Skeletal muscle satellite cell (primary cell): ENCODE measurements at regions not wholly inside any gene's neighbourhood (a gene's known extent, or its start where the extent isn't known, plus 50 kb on each side); places are given as distances from the start of the nearest gene placed in this dataset.

Experiments
- H3K27me3 ChIP-seq: 2 replicates; pipeline ENCODE4 v1.7.0; 2013; ENCODE audit warnings: low read length; ENCODE audit not compliant: control insufficient read depth, insufficient read depth
- H3K36me3 ChIP-seq: 2 replicates; pipeline ENCODE4 v1.7.0; 2013; ENCODE audit warnings: mild to moderate bottlenecking, control low read depth, low read length; ENCODE audit not compliant: insufficient read depth
- H3K4me1 ChIP-seq: 2 replicates; pipeline ENCODE4 v1.7.0; 2013; ENCODE audit warnings: low read length; ENCODE audit not compliant: control insufficient read depth, insufficient read depth
- H3K4me2 ChIP-seq: 2 replicates; pipeline ENCODE4 v1.7.0; 2013; ENCODE audit warnings: mild to moderate bottlenecking, low read length
- H3K4me3 ChIP-seq: 2 replicates; pipeline ENCODE4 v1.7.0; 2013; ENCODE audit warnings: low read length
- H3K9ac ChIP-seq: 2 replicates; pipeline ENCODE4 v1.7.0; 2013; ENCODE audit warnings: mild to moderate bottlenecking, low read depth, low read length, moderate library complexity
- H3K9me3 ChIP-seq: replicated peaks from 2 replicates; pipeline ENCODE4 v1.7.0; 2013; ENCODE audit warnings: mild to moderate bottlenecking, control low read depth, low read length

DNA sequence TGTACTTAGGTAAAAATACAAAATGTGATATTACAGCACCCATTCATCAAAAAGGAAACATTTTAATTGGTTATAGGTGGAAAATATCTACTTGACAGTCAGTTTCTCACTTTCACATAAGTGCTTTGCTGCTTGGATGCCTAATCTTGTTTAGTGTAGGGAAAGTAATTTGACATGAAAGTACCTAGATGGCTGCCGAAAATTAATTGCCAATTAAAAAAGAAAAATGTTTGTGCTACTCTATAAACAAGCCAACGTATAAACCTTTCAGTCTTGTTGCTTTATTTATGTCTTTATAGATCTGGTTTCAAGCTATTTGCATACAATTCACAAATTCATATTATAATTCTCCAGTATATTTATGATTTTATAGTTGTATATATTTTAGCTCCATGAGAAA is 729.9 kb downstream of the DACH1 start:
- Histone ChIP-seq H3K27me3 (no peaks in the 10 kb centered on the region), H3K4me3 (no peak overlapping the region), H3K4me2 (no peak overlapping the region), H3K36me3 (no peaks in the 10 kb centered on the region), H3K9me3 (no peaks in the 10 kb centered on the region), H3K9ac (no peak overlapping the region), H3K4me1 (no peaks in the 10 kb centered on the region)

DNA sequence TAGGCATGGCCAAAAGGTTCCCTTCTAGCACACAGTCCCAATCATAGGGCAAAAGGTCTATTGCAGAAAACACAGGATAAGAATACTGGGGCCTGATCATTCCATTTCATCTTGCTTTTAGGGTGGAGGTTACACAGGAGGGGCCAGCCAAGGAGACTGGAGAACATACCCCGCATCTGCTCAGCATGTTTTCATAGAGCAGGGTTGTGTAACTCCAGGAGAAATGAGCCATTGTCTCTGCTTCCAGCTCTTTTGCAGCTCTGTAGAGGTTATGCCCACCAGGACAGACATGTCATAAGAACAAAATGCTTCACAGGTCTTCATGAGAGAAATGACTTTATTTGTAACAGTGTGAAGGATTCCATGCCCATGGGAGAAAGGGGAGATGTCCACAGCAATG is 742.8 kb downstream of the DACH1 start:
- H3K4me3 ChIP-seq, result no peak overlapping the region
- no peak overlapping the region for H3K9ac ChIP-seq
- no peak overlapping the region for H3K4me2 ChIP-seq
- no peaks in the 10 kb centered on the region for H3K9me3 ChIP-seq
- H3K36me3 ChIP-seq, result no peaks in the 10 kb centered on the region
- H3K4me1 ChIP-seq, result no peaks in the 10 kb centered on the region
- H3K27me3 ChIP-seq, result no peaks in the 10 kb centered on the region

DNA sequence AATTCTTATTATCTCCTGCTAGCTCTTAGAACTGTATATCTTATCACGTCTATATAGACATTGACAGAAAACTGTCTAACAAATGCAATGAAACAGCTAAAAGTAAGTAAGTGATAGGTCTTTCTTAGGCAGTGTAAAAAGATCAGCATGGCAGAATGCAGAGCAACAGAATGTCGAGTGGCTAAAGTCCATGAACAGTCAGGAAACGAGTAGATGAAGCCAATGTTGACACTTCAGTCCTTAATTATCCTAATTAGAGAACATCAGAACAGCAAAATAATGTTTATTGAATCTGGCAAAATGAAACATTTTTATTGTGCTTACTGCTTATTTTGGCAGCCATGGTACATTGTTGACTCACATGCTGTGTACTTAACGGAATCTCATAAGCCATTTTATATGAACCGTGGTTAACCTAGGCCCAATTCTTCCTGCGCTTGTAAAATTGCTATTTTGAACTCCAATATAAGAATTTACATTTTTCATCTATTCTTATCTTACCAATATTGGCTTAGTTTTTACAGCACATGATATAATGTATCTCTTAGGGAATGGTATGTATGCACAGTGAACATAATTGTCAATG is 748.1 kb downstream of the DACH1 start:
- Histone ChIP-seq H3K4me1 (no peaks in the 10 kb centered on the region), H3K4me2 (no peak overlapping the region), H3K27me3 (no peaks in the 10 kb centered on the region)

DNA sequence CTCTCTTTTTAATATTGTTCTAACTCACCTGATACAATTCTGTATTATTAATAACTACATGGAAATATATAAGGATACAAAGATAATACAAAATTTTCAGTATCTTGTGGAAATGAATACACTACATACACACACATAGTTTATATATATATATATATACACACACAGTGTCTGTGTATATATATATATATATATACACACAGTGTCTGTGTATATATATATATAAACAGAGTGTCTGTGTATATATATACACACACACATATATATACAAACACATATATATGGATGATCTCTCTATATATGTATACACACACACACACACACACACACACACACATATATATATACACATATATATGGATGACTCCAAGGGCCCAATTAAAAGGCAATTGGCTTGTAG is 749.1 kb downstream of the DACH1 start:
- Histone ChIP-seq H3K9ac (no peak overlapping the region), H3K27me3 (no peaks in the 10 kb centered on the region), H3K4me2 (no peak overlapping the region), H3K9me3 (no peaks in the 10 kb centered on the region), H3K4me3 (no peak overlapping the region), H3K36me3 (no peaks in the 10 kb centered on the region), H3K4me1 (no peaks in the 10 kb centered on the region)

More for the DNA sequence above, 748.1 kb downstream of the DACH1 start:
- H3K4me3 ChIP-seq, result no peak overlapping the region
- no peaks in the 10 kb centered on the region for H3K36me3 ChIP-seq
- H3K9me3 ChIP-seq, result no peaks in the 10 kb centered on the region
- no peak overlapping the region for H3K9ac ChIP-seq

DNA sequence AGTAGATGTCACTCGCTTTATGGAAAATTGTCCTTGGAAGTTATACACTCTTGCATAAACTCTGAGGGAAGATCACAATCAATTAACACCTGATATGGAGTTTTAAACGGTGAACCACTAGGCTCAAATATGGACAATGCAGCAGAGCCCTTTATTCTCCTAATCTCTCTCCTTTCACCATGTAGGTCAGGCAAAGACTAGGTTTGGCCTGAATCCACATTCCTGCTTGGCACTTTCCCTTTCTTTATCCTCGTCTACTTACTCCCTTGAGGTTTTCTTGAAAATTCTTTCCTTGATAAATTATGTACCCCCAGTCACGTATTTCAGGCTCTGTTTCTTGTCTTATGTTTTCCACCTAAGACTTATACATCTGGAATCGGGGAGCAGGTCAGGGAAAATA is 751.7 kb downstream of the DACH1 start:
- Histone ChIP-seq H3K27me3 (no peaks in the 10 kb centered on the region), H3K4me2 (no peak overlapping the region), H3K4me3 (no peak overlapping the region), H3K36me3 (no peaks in the 10 kb centered on the region), H3K9me3 (no peaks in the 10 kb centered on the region), H3K4me1 (no peaks in the 10 kb centered on the region), H3K9ac (no peak overlapping the region)

DNA sequence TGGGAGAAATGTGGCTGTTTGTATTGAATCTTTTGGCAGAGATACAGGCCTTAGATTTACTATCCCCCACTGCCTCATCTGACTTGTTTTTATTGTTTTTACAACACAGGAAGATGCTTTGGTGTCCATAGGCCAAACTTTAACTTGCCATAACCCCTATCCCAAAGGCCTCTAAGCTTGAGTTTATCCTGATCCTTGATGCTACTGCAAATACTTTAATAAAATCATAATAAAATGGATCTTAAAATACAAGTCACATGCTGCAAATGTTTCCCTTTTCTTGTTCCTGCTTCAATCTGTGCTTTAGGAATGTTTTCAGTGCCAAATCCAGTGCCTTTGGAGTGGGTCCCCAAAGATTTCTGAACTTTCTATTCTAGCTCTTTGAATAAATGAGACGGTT is 770.6 kb downstream of the DACH1 start:
- H3K4me1 ChIP-seq, result no peaks in the 10 kb centered on the region
- no peak overlapping the region for H3K9ac ChIP-seq
- no peak overlapping the region for H3K4me3 ChIP-seq
- no peaks in the 10 kb centered on the region for H3K36me3 ChIP-seq
- no peaks in the 10 kb centered on the region for H3K27me3 ChIP-seq
- H3K9me3 ChIP-seq, result no peaks in the 10 kb centered on the region
- H3K4me2 ChIP-seq, result no peak overlapping the region

DNA sequence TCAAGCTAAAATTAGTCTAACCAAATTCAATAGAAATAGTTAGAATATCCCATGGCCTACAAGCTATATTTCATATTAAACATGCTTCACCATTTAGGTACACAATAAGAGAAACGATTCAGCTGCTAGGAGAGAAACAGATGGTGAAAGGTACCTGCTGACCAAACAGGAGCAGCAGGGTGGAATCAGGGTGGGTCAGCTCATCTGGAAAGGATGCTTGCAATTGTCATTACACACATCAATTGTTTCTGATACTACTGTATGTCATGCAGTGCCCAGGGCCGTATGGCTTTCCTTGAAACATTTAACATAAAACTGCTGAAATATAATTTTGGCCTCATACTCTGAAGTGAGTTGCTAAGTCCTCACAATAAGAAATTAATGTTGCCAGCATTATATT is 776.0 kb downstream of the DACH1 start:
- H3K9me3 ChIP-seq, result no peaks in the 10 kb centered on the region
- no peak overlapping the region for H3K9ac ChIP-seq
- H3K4me1 ChIP-seq, result no peaks in the 10 kb centered on the region
- H3K27me3 ChIP-seq, result no peaks in the 10 kb centered on the region
- no peak overlapping the region for H3K4me2 ChIP-seq
- no peak overlapping the region for H3K4me3 ChIP-seq
- no peaks in the 10 kb centered on the region for H3K36me3 ChIP-seq

DNA sequence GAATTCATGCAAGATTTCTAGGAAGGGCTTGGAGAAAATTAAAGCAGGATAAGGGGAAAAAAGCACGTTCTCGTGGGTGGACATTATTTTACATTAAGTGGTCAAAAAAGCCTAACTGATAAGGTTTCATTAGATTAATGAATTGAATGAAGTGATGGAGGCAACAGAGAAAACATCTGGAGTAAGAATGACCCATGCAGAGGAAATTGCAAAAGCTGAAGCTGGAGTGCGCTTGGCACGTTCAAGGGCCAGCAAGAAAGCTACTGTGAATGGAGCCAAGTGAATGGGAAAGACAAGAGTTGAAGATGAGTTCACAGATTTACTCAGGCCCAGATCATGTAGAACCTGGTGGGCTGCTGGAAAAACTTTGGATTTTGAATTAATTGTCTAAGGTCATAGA is 777.9 kb downstream of the DACH1 start:
- H3K9ac ChIP-seq, result no peak overlapping the region
- H3K9me3 ChIP-seq, result no peaks in the 10 kb centered on the region
- H3K4me1 ChIP-seq, result no peaks in the 10 kb centered on the region
- H3K4me2 ChIP-seq, result no peak overlapping the region
- no peaks in the 10 kb centered on the region for H3K27me3 ChIP-seq
- H3K4me3 ChIP-seq, result no peak overlapping the region
- H3K36me3 ChIP-seq, result no peaks in the 10 kb centered on the region

DNA sequence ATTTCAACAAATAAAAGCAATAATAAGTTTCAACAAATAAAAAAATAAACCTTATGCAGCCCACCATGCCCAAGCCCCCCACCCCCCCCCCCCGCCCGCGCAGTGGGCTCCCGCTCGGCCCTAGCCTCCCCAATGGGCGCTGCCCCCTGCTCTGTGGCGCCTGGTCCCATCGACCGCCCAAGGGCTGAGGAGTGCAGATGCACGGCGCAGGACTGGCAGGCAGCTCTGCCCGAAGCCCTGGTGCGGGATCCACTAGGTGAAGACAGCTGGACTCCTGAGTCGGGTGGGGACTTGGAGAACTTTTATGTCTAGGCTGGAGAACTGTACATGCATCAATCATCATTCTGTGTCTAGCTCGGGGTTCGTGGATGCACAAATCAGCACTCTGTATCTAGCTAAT is 779.6 kb downstream of the DACH1 start:
- Histone ChIP-seq H3K9ac (no peak overlapping the region), H3K4me3 (no peak overlapping the region), H3K27me3 (no peaks in the 10 kb centered on the region), H3K4me1 (no peaks in the 10 kb centered on the region), H3K36me3 (no peaks in the 10 kb centered on the region), H3K4me2 (no peak overlapping the region), H3K9me3 (no peaks in the 10 kb centered on the region)

DNA sequence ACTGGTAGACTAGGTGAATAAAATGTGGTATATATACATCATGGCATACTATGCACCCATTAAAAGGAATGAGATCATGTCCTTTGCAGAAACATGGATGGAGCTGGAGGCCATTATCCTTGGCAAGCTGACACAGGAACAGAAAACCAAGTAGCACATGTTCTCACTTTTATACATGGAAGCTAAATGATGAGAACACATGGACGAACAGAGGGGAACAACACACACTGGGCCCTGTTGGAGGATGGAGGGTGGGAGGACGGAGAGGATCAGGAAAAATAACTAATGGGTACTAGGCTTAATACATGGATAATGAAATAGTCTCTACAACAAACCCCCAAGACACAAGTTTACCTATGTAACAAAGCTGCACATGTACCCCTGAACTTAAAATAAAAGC is 780.0 kb downstream of the DACH1 start:
- no peak overlapping the region for H3K9ac ChIP-seq
- no peaks in the 10 kb centered on the region for H3K9me3 ChIP-seq
- H3K4me1 ChIP-seq, result no peaks in the 10 kb centered on the region
- H3K27me3 ChIP-seq, result no peaks in the 10 kb centered on the region
- no peak overlapping the region for H3K4me3 ChIP-seq
- no peaks in the 10 kb centered on the region for H3K36me3 ChIP-seq
- no peak overlapping the region for H3K4me2 ChIP-seq

DNA sequence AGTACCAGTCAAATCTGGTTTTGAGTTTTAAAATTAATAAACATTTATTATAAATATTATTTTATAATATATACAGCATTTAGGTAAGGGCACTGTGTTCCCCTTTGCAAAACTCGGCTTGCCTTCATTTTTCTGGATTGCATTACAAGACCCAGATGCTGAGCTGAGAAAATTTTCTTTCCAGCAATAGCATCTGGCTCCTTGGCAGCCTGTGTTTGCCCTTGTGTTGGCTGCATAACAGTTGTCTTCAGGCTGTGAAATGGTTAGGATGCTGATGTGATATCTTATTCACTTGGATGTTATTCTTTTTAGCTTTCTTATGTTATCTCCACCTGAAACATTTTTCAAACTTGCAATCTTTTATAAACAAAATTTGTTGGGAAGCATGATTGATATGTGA is 784.4 kb downstream of the DACH1 start:
- no peaks in the 10 kb centered on the region for H3K36me3 ChIP-seq
- no peak overlapping the region for H3K9ac ChIP-seq

DNA sequence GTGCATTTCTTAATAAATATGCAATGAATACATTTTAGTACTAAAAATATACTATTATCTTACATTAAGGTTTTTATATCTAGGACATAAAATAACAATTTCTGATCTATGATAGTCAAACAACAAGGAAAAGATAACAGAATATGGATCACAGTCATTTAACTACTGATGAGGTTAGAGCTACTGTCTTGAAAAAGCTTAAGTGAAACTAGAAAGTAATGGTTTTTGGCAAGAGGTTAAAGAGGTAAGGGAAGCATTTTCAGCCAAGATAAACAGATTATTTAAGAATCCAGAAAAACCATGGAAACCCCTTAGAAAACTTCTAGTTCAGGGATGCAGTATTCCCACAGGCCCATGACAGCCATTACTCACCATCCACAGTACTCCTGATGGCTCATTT is 787.4 kb downstream of the DACH1 start:
- Histone ChIP-seq H3K4me3 (no peak overlapping the region), H3K4me2 (no peak overlapping the region), H3K27me3 (no peaks in the 10 kb centered on the region), H3K36me3 (no peaks in the 10 kb centered on the region), H3K9ac (no peak overlapping the region), H3K4me1 (no peaks in the 10 kb centered on the region), H3K9me3 (no peaks in the 10 kb centered on the region)

More for the DNA sequence above, 784.4 kb downstream of the DACH1 start:
- Histone ChIP-seq H3K9me3 (no peaks in the 10 kb centered on the region), H3K27me3 (no peaks in the 10 kb centered on the region), H3K4me1 (no peaks in the 10 kb centered on the region), H3K4me3 (no peak overlapping the region), H3K4me2 (no peak overlapping the region)
